K562 (cell line): ENCODE measurements at regions not wholly inside any gene's neighbourhood (a gene's known extent, or its start where the extent isn't known, plus 50 kb on each side); places are given as distances from the start of the nearest gene placed in this dataset.

Source experiments
- BCOR ChIP-seq: fragments of 450-650 bp; IDR thresholded peaks from 2 replicates; pipeline ENCODE4 v1.6.1; 2016
- CBFA2T3 ChIP-seq: fragments of 450-650 bp; IDR thresholded peaks from 2 replicates; pipeline ENCODE4 v1.6.1; 2017
- CREBBP ChIP-seq: IDR thresholded peaks from one replicate; pipeline ENCODE4 v1.6.1; 2012; ENCODE audit warnings: low read depth, mild to moderate bottlenecking, control low read depth, inconsistent platforms, low read length
- ETV1 ChIP-seq: fragments of 450-650 bp; conservative IDR thresholded peaks from 2 replicates; pipeline ENCODE4 v1.6.1; 2016; ENCODE audit warnings: missing genetic modification characterization, control low read depth, low read depth, missing compliant biosample characterization
- HDAC1 ChIP-seq, 2 experiments: fragments of 450-650 bp; IDR thresholded peaks; 2 replicates each; pipeline ENCODE4 v1.6.1; 2016 to 2017; ENCODE audit warnings: inconsistent platforms in 1 of 2, mild to moderate bottlenecking in 1 of 2, moderate library complexity in 1 of 2
- MAFF ChIP-seq: IDR thresholded peaks from 2 replicates; pipeline ENCODE4 v1.6.1; 2012; ENCODE audit warnings: low read length, improper control_type of control experiment
- NELFE ChIP-seq: IDR thresholded peaks from 2 replicates; pipeline ENCODE4 v1.6.1; 2011; ENCODE audit warnings: mild to moderate bottlenecking; ENCODE audit not compliant: insufficient read depth, insufficient read length
- PHF8 ChIP-seq: fragments of 200-600 bp; sonication (generic); IDR thresholded peaks from 2 replicates; pipeline ENCODE4 v1.6.1; 2012; ENCODE audit warnings: mixed run types, mild to moderate bottlenecking, inconsistent platforms, low read length, moderate library complexity, borderline replicate concordance
- POLR2AphosphoS5 ChIP-seq: IDR thresholded peaks from 2 replicates; pipeline ENCODE4 v1.6.1; 2011; ENCODE audit warnings: mild to moderate bottlenecking, low read depth, low read length, moderate library complexity; ENCODE audit not compliant: control insufficient read depth, insufficient read depth
- SMAD1 ChIP-seq: fragments of 150-350 bp; IDR thresholded peaks from 2 replicates; pipeline ENCODE4 v1.6.1; 2014; ENCODE audit warnings: low read length, low read depth; ENCODE audit not compliant: partially characterized antibody
- ZKSCAN3 ChIP-seq: fragments of 250-450 bp; sonication (Bioruptor Pico); IDR thresholded peaks from 2 replicates; pipeline ENCODE4 v1.4.0; 2020
- ZNF143 ChIP-seq: sonication (generic); formaldehyde crosslinking; IDR thresholded peaks from 2 replicates; pipeline ENCODE4 v1.9.0; 2022; ENCODE audit warnings: mild to moderate bottlenecking, missing genetic modification reagents
- TF ChIP-seq, protein P1 (sequence below): fragments of 250-450 bp; sonication (Bioruptor Pico); IDR thresholded peaks from 2 replicates; pipeline ENCODE4 v1.8.0; 2022; ENCODE audit warnings: inconsistent platforms, mild to moderate bottlenecking, moderate library complexity, borderline replicate concordance
- TF ChIP-seq, protein P2 (sequence below): fragments of 450-650 bp; IDR thresholded peaks from 2 replicates; pipeline ENCODE4 v1.6.1; 2014; ENCODE audit warnings: low read depth, mild to moderate bottlenecking, moderate library complexity, borderline replicate concordance
- TF ChIP-seq, protein P3 (sequence below): fragments of 450-650 bp; IDR thresholded peaks from 2 replicates; pipeline ENCODE4 v1.6.1; 2016; ENCODE audit warnings: missing biosample characterization, missing genetic modification characterization
- TF ChIP-seq, protein P4 (sequence below): fragments of 450-650 bp; IDR thresholded peaks from 2 replicates; pipeline ENCODE4 v1.6.1; 2016
- TF ChIP-seq, protein P5 (sequence below): fragments of 250-450 bp; sonication (Bioruptor Pico); IDR thresholded peaks from 2 replicates; pipeline ENCODE4 v1.8.0; 2022; ENCODE audit warnings: inconsistent platforms
- TF ChIP-seq, protein P6 (sequence below): fragments of 450-650 bp; formaldehyde crosslinking; IDR thresholded peaks from 2 replicates; pipeline ENCODE4 v1.4.0; 2020; ENCODE audit warnings: mild to moderate bottlenecking, moderate library complexity

DNA sequence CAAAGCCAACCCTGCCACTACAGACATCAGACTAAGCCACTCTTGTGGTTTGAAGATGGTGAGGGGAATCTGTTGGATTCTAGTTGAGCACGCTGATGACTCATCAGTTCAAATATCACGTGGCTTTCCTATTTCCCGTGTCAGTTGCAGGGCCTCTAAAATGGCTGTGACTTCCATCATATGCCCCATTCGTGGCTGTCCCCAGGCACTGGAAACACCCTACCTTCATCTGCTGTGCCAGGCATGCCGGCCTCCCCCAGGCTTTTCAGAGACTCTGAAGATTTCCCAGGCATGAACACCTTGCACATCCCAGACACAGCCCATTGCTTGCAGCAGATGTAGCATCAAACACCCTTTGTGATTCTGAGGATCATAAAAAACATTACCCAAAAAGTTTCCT is 659.9 kb downstream of the UQCRFS1 start (continued):
- TF ChIP-seq, protein P1, sequence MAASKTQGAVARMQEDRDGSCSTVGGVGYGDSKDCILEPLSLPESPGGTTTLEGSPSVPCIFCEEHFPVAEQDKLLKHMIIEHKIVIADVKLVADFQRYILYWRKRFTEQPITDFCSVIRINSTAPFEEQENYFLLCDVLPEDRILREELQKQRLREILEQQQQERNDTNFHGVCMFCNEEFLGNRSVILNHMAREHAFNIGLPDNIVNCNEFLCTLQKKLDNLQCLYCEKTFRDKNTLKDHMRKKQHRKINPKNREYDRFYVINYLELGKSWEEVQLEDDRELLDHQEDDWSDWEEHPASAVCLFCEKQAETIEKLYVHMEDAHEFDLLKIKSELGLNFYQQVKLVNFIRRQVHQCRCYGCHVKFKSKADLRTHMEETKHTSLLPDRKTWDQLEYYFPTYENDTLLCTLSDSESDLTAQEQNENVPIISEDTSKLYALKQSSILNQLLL (CRISPR knock-in tag) = no peak
- TF ChIP-seq, protein P2, sequence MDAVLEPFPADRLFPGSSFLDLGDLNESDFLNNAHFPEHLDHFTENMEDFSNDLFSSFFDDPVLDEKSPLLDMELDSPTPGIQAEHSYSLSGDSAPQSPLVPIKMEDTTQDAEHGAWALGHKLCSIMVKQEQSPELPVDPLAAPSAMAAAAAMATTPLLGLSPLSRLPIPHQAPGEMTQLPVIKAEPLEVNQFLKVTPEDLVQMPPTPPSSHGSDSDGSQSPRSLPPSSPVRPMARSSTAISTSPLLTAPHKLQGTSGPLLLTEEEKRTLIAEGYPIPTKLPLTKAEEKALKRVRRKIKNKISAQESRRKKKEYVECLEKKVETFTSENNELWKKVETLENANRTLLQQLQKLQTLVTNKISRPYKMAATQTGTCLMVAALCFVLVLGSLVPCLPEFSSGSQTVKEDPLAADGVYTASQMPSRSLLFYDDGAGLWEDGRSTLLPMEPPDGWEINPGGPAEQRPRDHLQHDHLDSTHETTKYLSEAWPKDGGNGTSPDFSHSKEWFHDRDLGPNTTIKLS = no peak
- TF ChIP-seq ETV1 (tag) (peak; percentile 66; the same call in 1 of the 2 replicates), BCOR (no peak), ZNF143 (CRISPR knock-in tag) (no peak), PHF8 (no peak), ZKSCAN3 (no peak), POLR2AphosphoS5 (no peak), HDAC1 (IDR thresholded peaks at IDR 0.05) (no peak), MAFF (peak; percentile 51; the same call in 1 of the 2 replicates), CBFA2T3 (no peak), CREBBP (no peak), SMAD1 (no peak), NELFE (no peak)
- TF ChIP-seq, protein P3, sequence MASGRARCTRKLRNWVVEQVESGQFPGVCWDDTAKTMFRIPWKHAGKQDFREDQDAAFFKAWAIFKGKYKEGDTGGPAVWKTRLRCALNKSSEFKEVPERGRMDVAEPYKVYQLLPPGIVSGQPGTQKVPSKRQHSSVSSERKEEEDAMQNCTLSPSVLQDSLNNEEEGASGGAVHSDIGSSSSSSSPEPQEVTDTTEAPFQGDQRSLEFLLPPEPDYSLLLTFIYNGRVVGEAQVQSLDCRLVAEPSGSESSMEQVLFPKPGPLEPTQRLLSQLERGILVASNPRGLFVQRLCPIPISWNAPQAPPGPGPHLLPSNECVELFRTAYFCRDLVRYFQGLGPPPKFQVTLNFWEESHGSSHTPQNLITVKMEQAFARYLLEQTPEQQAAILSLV (tag) = no peak
- TF ChIP-seq, protein P4, sequence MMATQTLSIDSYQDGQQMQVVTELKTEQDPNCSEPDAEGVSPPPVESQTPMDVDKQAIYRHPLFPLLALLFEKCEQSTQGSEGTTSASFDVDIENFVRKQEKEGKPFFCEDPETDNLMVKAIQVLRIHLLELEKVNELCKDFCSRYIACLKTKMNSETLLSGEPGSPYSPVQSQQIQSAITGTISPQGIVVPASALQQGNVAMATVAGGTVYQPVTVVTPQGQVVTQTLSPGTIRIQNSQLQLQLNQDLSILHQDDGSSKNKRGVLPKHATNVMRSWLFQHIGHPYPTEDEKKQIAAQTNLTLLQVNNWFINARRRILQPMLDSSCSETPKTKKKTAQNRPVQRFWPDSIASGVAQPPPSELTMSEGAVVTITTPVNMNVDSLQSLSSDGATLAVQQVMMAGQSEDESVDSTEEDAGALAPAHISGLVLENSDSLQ = no peak
- TF ChIP-seq, protein P5, sequence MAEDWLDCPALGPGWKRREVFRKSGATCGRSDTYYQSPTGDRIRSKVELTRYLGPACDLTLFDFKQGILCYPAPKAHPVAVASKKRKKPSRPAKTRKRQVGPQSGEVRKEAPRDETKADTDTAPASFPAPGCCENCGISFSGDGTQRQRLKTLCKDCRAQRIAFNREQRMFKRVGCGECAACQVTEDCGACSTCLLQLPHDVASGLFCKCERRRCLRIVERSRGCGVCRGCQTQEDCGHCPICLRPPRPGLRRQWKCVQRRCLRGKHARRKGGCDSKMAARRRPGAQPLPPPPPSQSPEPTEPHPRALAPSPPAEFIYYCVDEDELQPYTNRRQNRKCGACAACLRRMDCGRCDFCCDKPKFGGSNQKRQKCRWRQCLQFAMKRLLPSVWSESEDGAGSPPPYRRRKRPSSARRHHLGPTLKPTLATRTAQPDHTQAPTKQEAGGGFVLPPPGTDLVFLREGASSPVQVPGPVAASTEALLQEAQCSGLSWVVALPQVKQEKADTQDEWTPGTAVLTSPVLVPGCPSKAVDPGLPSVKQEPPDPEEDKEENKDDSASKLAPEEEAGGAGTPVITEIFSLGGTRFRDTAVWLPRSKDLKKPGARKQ (CRISPR knock-in tag) = no peak
- TF ChIP-seq, protein P6, sequence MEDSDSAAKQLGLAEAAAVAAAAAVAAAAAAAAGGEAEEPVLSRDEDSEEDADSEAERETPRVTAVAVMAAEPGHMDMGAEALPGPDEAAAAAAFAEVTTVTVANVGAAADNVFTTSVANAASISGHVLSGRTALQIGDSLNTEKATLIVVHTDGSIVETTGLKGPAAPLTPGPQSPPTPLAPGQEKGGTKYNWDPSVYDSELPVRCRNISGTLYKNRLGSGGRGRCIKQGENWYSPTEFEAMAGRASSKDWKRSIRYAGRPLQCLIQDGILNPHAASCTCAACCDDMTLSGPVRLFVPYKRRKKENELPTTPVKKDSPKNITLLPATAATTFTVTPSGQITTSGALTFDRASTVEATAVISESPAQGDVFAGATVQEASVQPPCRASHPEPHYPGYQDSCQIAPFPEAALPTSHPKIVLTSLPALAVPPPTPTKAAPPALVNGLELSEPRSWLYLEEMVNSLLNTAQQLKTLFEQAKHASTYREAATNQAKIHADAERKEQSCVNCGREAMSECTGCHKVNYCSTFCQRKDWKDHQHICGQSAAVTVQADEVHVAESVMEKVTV (CRISPR knock-in tag) = no peak
